ENCODE measurements at regions not wholly inside any gene's neighbourhood (a gene's known extent, or its start where the extent isn't known, plus 50 kb on each side); places are given as distances from the start of the nearest gene placed in this dataset.
"Not testable (repeated sequence)": the region's sequence is repeated elsewhere in the genome, so short reads cannot be mapped to it uniquely, and the experiment has no call there.

GRCh38 chr2:222760301-222760897, 88.9 kb downstream of the MOGAT1 start:
- no peak for DNase-seq (ENCODE audit: low spot score)

- no peak for DNase-seq (ENCODE audit: low spot score)
These were observed 90.4 kb downstream of the MOGAT1 start for GRCh38 chr2:222761888-222762287.

GRCh38 chr2:222762342-222762741, 90.9 kb downstream of the MOGAT1 start:
- no peak for DNase-seq (ENCODE audit: low spot score)

- not testable (repeated sequence) for DNase-seq (ENCODE audit: low spot score)
These were observed 94.4 kb downstream of the MOGAT1 start for GRCh38 chr2:222765883-222766282.

GRCh38 chr2:222768019-222768418, 92.8 kb upstream of the ACSL3 start:
- not testable (repeated sequence) for DNase-seq (ENCODE audit: low spot score)

- DNase-seq (ENCODE audit: low spot score): no peak
These were observed 91.4 kb upstream of the ACSL3 start for GRCh38 chr2:222769446-222769845.

- DNase-seq (ENCODE audit: low spot score): no peak
These were observed 90.9 kb upstream of the ACSL3 start for GRCh38 chr2:222769941-222770340.

- no peak for DNase-seq (ENCODE audit: low spot score)
These were observed 89.0 kb upstream of the ACSL3 start for GRCh38 chr2:222771832-222772231.

- DNase-seq (ENCODE audit: low spot score): no peak
These were observed 85.9 kb upstream of the ACSL3 start for GRCh38 chr2:222774941-222775340.

GRCh38 chr2:222776792-222777191, 84.0 kb upstream of the ACSL3 start:
- DNase-seq (ENCODE audit: low spot score): no peak

- no peak for DNase-seq (ENCODE audit: low spot score)
These were observed 82.4 kb upstream of the ACSL3 start for GRCh38 chr2:222778400-222778799.

- no peak for DNase-seq (ENCODE audit: low spot score)
These were observed 81.5 kb upstream of the ACSL3 start for GRCh38 chr2:222779145-222779832.

GRCh38 chr2:222780051-222780450, 80.8 kb upstream of the ACSL3 start:
- no peak for DNase-seq (ENCODE audit: low spot score)

- no peak for DNase-seq (ENCODE audit: low spot score)
These were observed 78.6 kb upstream of the ACSL3 start for GRCh38 chr2:222782201-222782730.

GRCh38 chr2:222783592-222783991, 77.2 kb upstream of the ACSL3 start:
- no peak for DNase-seq (ENCODE audit: low spot score)

- no peak for DNase-seq (ENCODE audit: low spot score)
These were observed 69.9 kb upstream of the ACSL3 start for GRCh38 chr2:222790932-222791331.

- peak; percentile 73 for DNase-seq (ENCODE audit: low spot score)
These were observed 68.7 kb upstream of the ACSL3 start for GRCh38 chr2:222792001-222792611.

GRCh38 chr2:222794585-222795449, 66.0 kb upstream of the ACSL3 start:
- DNase-seq (ENCODE audit: low spot score): no peak

GRCh38 chr2:222795450-222796357, 65.1 kb upstream of the ACSL3 start:
- DNase-seq (ENCODE audit: low spot score): no peak

- no peak for DNase-seq (ENCODE audit: low spot score)
These were observed 64.3 kb upstream of the ACSL3 start for GRCh38 chr2:222796413-222797103.

- DNase-seq (ENCODE audit: low spot score): no peak
These were observed 63.6 kb upstream of the ACSL3 start for GRCh38 chr2:222797261-222797660.
